Epithelial cell of esophagus (primary cell): ENCODE measurements at regions not wholly inside any gene's neighbourhood (a gene's known extent, or its start where the extent isn't known, plus 50 kb on each side); places are given as distances from the start of the nearest gene placed in this dataset.
A peak's percentile ranks its signal among the peaks of the same experiment; 100 is the strongest.
"Not testable (repeated sequence)": the region's sequence is repeated elsewhere in the genome, so short reads cannot be mapped to it uniquely, and the experiment has no call there.

ENCODE experiments used
- DNase-seq: peaks from one replicate; pipeline ENCODE4 v3.0.0; 2010; ENCODE audit warnings: low read depth
- H3K4me3 ChIP-seq: 2 replicates; pipeline ENCODE4 v1.5.1; 2011; ENCODE audit warnings: mild to moderate bottlenecking, low read length, control low read depth
- TF ChIP-seq, protein P1 (sequence below): IDR thresholded peaks from 2 replicates; pipeline ENCODE4 v1.5.1; 2011; ENCODE audit warnings: low read depth, mild to moderate bottlenecking, low read length, control low read depth, inconsistent platforms; ENCODE audit not compliant: insufficient read depth; ENCODE audit errors: missing control alignments

DNA sequence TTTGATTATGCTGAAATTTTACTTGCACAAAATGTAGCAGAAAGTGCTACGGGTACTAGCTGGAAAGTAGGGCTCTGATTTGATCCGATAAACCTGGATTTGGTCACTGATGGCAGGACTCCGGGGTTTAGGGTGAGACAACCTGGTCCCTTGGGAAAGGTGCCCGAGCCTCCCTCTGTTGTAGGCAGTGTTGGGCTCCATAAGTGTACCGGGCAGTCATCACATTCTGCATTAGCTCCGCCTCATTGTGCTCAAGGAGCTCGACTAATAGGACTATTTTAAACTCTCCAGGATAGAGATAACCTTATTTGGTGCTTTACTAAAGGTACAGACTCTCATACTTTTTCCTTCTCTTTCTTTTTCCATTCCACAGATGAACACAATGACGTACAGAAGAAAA lies 117.6 kb downstream of the UTRN start:
- TF ChIP-seq, protein P1, sequence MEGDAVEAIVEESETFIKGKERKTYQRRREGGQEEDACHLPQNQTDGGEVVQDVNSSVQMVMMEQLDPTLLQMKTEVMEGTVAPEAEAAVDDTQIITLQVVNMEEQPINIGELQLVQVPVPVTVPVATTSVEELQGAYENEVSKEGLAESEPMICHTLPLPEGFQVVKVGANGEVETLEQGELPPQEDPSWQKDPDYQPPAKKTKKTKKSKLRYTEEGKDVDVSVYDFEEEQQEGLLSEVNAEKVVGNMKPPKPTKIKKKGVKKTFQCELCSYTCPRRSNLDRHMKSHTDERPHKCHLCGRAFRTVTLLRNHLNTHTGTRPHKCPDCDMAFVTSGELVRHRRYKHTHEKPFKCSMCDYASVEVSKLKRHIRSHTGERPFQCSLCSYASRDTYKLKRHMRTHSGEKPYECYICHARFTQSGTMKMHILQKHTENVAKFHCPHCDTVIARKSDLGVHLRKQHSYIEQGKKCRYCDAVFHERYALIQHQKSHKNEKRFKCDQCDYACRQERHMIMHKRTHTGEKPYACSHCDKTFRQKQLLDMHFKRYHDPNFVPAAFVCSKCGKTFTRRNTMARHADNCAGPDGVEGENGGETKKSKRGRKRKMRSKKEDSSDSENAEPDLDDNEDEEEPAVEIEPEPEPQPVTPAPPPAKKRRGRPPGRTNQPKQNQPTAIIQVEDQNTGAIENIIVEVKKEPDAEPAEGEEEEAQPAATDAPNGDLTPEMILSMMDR = no peak
- no peak for DNase-seq
- no peak overlapping the region for H3K4me3 ChIP-seq

DNA sequence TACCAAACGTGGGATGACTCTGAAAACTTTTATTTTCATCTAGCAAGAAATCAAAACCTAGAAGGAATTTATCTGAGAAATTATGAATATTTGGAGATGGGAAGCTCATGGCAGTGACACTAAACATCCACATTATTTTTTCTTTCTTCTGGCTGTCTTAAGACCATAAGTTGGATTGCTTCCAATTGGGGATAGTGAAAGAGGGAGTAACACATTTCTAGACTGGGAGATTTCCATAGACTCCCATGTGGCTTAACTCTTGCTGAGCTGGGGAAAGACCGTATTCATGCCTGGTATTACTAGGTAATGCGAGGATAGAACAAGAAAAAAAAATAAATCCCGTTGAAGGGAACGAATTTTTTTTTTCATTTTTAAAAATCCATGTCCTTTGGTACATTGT lies 120.0 kb downstream of the UTRN start:
- H3K4me3 ChIP-seq = no peak overlapping the region
- TF ChIP-seq, protein P1 = no peak
- no peak for DNase-seq

DNA sequence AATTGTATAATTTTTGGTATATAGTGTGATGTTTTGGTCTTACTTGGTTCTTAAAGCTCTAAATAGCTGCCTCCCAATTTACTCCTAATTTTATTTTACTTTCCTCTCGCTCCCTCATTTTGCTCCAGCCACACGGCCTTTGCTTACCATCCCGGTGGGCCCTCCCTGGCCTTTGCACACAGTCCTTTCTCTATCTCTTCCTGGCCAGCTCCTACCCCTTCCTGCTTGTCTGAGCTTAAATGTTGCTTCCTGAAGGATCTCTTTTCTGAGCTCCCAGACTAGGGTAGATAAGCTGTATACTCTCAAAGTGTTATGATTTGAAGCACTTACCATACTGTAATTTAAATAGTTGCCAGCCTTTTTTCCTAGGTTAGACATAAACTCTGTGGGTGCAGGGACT lies 121.7 kb downstream of the UTRN start:
- H3K4me3 ChIP-seq = no peak overlapping the region
- TF ChIP-seq, protein P1 = no peak
- no peak for DNase-seq

DNA sequence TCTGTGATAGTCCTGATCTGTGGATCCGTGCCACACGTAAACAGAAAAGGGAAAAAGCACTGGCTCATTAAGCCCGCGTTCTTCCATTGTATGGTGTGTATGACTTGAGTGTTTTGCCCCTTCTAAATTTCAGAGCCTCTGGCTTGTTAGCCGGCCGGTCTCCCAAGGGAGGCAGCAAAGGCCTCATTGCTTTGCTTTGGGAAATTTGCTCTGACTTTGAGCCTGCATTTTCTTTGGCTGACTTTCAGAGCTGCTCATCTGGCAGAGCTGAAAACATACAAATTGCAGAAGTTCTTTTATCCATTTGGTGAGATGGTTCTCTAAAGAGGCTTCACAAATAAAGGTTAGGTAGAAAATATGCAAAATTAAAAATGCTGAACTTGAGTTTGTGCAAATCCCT lies 123.0 kb downstream of the UTRN start:
- DNase-seq = no peak
- no peak overlapping the region for H3K4me3 ChIP-seq
- TF ChIP-seq, protein P1 = no peak

DNA sequence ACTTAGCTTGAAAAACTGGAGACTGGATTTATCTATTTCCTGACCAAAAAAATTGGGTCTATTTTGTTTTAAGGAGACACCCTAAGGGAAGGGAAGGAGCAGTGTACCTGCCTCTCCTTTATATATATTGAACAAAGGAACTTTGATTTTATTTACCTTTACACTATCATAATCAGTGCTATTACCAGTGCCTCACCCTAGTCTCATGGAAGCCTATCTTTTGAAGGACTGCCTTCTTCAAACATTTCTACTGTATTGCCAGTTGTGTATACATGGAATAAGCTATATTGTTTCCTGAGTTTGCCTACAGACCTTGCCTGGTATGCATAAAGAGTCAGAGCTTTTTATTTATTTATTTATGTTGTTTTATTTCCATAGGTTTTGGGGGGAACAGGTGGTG lies 124.9 kb downstream of the UTRN start:
- H3K4me3 ChIP-seq = no peak overlapping the region
- DNase-seq = no peak
- TF ChIP-seq, protein P1 = no peak

DNA sequence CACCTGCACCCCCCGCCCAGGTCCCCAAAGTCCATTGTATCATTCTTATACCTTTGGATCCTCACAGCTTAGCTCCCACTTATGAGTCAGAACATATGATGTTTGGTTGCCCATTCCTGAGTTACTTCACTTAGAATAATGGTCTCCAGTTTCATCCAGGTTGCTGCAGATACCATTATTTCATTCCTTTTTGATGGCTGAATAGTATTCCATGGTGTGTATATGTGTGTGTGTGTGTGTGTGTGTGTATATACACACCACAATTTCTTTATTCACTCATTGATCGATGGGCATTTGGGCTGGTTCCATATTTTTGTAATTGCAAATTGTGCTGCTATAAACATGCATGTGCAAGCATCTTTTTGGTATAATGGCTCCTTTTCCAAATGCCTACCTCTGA lies 125.4 kb downstream of the UTRN start:
- not testable (repeated sequence) for DNase-seq, H3K4me3 ChIP-seq

DNA sequence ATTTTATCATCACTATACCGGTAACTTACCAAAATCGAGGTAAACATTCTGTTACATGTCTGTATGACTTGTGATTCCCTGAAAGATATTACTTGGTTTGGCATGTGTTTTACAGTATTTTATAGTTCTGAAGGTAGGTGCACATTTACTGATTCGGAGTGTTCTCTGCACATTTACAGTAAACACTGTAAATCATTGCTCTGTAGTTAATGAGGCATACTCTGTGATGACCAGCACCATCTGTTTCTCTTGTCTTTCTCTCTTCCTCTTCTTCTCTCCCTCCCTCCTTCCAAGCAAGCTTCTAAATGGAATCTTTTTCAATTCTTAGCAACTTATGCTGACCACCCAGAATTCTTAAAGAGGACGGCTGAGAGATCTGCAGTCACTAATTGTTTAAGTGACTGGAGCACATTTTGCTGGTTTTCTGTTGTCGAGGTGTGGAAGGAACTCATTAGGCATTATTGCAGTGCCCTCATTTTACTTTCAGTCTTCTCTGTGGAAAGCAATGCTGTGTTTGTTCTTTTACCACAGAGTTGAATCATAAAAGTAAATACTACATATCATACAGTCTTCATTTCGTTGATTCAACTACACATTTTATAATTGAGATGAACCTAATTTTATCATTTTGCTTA lies 126.5 kb downstream of the UTRN start:
- H3K4me3 ChIP-seq = no peak overlapping the region
- TF ChIP-seq, protein P1 = no peak
- DNase-seq = peak; percentile 24
